Mucosa of rectum (tissue), 2 donors: ENCODE measurements at regions not wholly inside any gene's neighbourhood (a gene's known extent, or its start where the extent isn't known, plus 50 kb on each side); places are given as distances from the start of the nearest gene placed in this dataset.

Experiments used
- H3K27ac ChIP-seq, 2 donors: one replicate each; pipeline ENCODE4 v1.7.0; 2013; ENCODE audit warnings: inconsistent platforms in 2 of 2, low read depth in 2 of 2, low read length in 2 of 2
- H3K27me3 ChIP-seq, 2 donors: one replicate each; pipeline ENCODE4 v1.7.0; 2013; ENCODE audit warnings: low read length in 2 of 2; ENCODE audit not compliant: control insufficient read depth in 2 of 2, insufficient read depth in 2 of 2
- H3K36me3 ChIP-seq, 2 donors: one replicate each; pipeline ENCODE4 v1.7.0; 2013; ENCODE audit warnings: low read length in 2 of 2; ENCODE audit not compliant: control insufficient read depth in 2 of 2, insufficient read depth in 2 of 2
- H3K4me1 ChIP-seq, 2 donors: one replicate each; pipeline ENCODE4 v1.7.0; 2013; ENCODE audit warnings: low read length in 2 of 2, mild to moderate bottlenecking in 1 of 2; ENCODE audit not compliant: control insufficient read depth in 2 of 2, insufficient read depth in 2 of 2
- H3K4me3 ChIP-seq, 2 donors: one replicate each; pipeline ENCODE4 v1.7.0; 2013; ENCODE audit warnings: low read length in 2 of 2
- H3K9ac ChIP-seq, 2 donors: one replicate each; pipeline ENCODE4 v1.7.0; 2013; ENCODE audit warnings: low read length in 2 of 2, low read depth in 1 of 2, mild to moderate bottlenecking in 1 of 2
- H3K9me3 ChIP-seq, 2 donors: one replicate each; pipeline ENCODE4 v1.7.0; 2013; ENCODE audit warnings: low read length in 2 of 2; ENCODE audit not compliant: control insufficient read depth in 2 of 2
- donor health status: healthy.
- donor health status: Normal muscosa, but diverticular disease.

DNA sequence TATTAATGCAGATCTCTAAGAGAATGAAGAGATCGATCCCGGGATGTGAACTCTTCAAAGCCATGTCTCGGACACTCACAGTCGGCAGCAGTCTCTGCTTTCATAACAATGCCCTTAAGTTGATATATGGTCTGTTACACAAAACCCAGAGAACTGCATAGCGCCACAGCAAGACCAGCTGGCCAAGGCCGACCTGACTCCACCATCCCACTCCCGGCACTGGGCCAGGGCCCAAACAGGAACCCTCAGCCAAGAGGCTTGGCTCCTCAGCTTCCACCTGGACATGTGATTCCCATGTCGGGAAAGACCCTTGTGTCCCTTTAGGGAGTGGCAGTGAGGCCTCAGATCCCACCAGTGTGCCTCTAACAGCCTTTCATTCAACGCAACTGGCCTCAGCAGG is 106.6 kb upstream of the RNF32 start:
- no peak overlapping the region for H3K4me3 ChIP-seq
- no peaks in the 10 kb centered on the region for H3K27me3 ChIP-seq
- no peak overlapping the region for H3K27ac ChIP-seq
- no peaks in the 10 kb centered on the region for H3K4me1 ChIP-seq
- no peaks in the 10 kb centered on the region for H3K9me3 ChIP-seq
- no peaks in the 10 kb centered on the region for H3K36me3 ChIP-seq
- H3K9ac ChIP-seq, result no peak overlapping the region

GRCh38 chr7:156533420-156533819 is 107.2 kb upstream of the RNF32 start:
- Histone ChIP-seq H3K27ac (no peak overlapping the region), H3K36me3 (no peaks in the 10 kb centered on the region), H3K4me1 (no peaks in the 10 kb centered on the region), H3K9me3 (no peaks in the 10 kb centered on the region), H3K27me3 (no peaks in the 10 kb centered on the region), H3K9ac (no peak overlapping the region), H3K4me3 (no peak overlapping the region)

GRCh38 chr7:156532016-156532602 is 108.5 kb upstream of the RNF32 start:
- Histone ChIP-seq H3K27ac (no peak overlapping the region), H3K4me1 (peaks cover 0 to 8% of the 10 kb centered on the region in 2 donors), H3K4me3 (no peak overlapping the region), H3K27me3 (no peaks in the 10 kb centered on the region), H3K36me3 (no peaks in the 10 kb centered on the region), H3K9me3 (no peaks in the 10 kb centered on the region), H3K9ac (no peak overlapping the region)

DNA sequence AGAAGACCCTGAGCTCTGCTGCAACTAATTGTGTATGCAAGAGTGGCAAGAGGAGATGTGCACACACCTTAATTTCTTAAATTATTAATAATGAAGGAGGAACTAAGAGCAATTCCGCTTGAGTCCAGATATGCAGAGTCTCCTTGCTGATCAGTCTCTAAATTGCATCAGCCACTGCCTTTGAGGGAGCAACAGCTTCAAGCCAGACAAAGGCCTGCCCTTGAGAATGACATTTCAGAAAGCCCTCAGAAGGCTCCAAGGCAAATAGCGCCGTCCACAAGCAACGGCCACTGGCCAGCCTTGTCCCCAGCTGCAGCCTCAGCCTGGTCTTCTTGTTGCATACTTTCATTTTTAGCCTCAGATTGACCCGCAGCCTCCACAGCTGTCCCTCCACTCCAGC is 110.6 kb upstream of the RNF32 start:
- Histone ChIP-seq H3K9me3 (no peaks in the 10 kb centered on the region), H3K4me1 (peaks cover 0 to 8% of the 10 kb centered on the region in 2 donors), H3K9ac (no peak overlapping the region), H3K27ac (no peak overlapping the region), H3K27me3 (no peaks in the 10 kb centered on the region), H3K4me3 (no peak overlapping the region), H3K36me3 (no peaks in the 10 kb centered on the region)

- Histone ChIP-seq H3K4me1 (peaks cover 0 to 8% of the 10 kb centered on the region in 2 donors), H3K36me3 (no peaks in the 10 kb centered on the region), H3K27me3 (no peaks in the 10 kb centered on the region), H3K27ac (peak overlapping the region; percentile 9 to 12), H3K9me3 (no peaks in the 10 kb centered on the region), H3K4me3 (no peak overlapping the region), H3K9ac (no peak overlapping the region)
Observed at GRCh38 chr7:156527458-156527890, 113.1 kb upstream of the RNF32 start.

DNA sequence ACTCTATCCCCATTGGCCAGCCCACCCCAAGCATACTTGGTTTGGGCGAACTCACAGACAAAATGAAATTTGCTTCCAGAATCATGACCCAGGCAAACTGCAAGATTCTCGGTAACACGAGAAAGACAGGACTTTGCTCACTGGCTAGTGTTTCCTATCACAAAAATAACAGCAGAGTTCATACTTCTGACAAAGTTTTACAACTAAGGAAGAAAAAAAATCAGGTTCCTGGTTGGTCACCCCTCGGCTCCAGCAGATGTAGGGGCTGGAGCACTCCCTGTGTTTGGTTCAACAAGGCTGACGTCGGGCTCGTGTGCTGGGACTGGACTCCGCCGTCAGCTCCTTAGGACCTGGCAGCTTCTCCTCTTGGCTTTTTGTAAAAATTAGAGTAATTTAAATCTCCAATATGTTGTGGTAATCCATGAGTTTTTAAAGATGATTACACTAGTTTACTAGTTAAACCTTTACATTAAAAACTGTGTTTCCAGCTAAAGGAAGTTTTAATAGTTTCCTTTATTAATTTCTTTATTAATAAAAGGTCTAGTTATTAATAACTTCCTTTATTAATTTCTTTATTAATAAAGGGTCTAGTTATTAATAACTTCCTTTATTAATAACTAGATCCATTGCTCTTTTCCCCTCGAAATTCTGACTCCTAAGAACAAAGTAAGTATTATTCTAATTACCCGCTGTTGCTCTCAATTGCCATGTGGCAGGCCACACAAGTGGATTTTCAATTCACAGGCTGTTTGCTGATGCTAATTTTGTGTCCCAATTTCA is 115.6 kb upstream of the RNF32 start:
- peaks cover 0 to 8% of the 10 kb centered on the region in 2 donors for H3K4me1 ChIP-seq
- no peaks in the 10 kb centered on the region for H3K36me3 ChIP-seq
- H3K9ac ChIP-seq, result no peak overlapping the region
- H3K4me3 ChIP-seq, result no peak overlapping the region
- no peaks in the 10 kb centered on the region for H3K9me3 ChIP-seq
- no peaks in the 10 kb centered on the region for H3K27me3 ChIP-seq
- no peak overlapping the region for H3K27ac ChIP-seq

GRCh38 chr7:156523447-156524048 is 117.0 kb upstream of the RNF32 start:
- Histone ChIP-seq H3K36me3 (no peaks in the 10 kb centered on the region), H3K9ac (no peak overlapping the region), H3K4me1 (peaks cover 0 to 8% of the 10 kb centered on the region in 2 donors), H3K4me3 (no peak overlapping the region), H3K27me3 (no peaks in the 10 kb centered on the region), H3K9me3 (no peaks in the 10 kb centered on the region), H3K27ac (no peak overlapping the region)

DNA sequence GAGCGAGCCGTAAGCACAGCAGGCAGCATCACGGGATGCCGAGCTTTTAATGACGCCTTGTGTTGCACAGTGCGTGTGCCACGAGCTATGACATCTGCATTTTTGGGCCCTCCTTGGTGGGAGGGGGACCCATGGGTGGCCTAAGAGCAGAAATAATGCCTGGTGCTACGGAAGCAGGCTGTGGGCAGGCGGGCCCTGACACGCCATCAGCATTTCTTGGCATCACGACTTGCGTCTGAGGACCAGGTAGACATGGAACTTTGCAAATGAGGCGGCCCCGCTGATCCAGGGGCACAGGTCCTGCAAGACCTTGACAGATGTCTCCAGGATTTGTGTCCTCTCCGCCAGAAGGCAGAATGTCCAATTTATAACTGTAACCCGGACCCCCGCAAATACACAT is 117.8 kb upstream of the RNF32 start:
- no peaks in the 10 kb centered on the region for H3K9me3 ChIP-seq
- peaks cover 0 to 3% of the 10 kb centered on the region in 2 donors for H3K4me1 ChIP-seq
- no peak overlapping the region for H3K27ac ChIP-seq
- H3K9ac ChIP-seq, result no peak overlapping the region
- no peak overlapping the region for H3K4me3 ChIP-seq
- no peaks in the 10 kb centered on the region for H3K27me3 ChIP-seq
- no peaks in the 10 kb centered on the region for H3K36me3 ChIP-seq

GRCh38 chr7:156519070-156519469 is 121.5 kb upstream of the RNF32 start:
- Histone ChIP-seq H3K4me3 (no peak overlapping the region), H3K27me3 (no peaks in the 10 kb centered on the region), H3K27ac (no peak overlapping the region), H3K4me1 (peaks cover 0 to 6% of the 10 kb centered on the region in 2 donors), H3K9me3 (no peaks in the 10 kb centered on the region), H3K9ac (no peak overlapping the region), H3K36me3 (no peaks in the 10 kb centered on the region)

DNA sequence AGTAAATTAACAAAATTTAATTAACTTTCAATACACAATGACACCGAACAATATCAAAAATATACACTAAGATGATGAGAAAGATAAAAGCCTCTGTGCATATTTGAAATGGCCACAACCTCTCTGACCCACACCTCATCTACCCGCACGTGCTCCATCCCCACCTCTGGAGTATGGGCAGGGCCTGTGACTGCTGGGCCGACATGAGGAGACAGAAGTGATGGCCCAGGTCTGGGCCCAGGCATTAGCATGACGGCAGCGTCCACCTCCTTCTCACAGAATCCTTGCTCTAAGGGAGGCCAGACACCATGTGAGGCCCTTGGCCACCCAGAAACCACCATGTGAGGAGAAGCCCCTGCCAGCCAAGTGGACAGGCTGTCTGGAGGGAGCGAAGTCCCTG is 122.1 kb upstream of the RNF32 start:
- Histone ChIP-seq H3K4me3 (no peak overlapping the region), H3K9ac (no peak overlapping the region), H3K27ac (no peak overlapping the region), H3K36me3 (no peaks in the 10 kb centered on the region), H3K27me3 (no peaks in the 10 kb centered on the region), H3K4me1 (peaks cover 0 to 6% of the 10 kb centered on the region in 2 donors), H3K9me3 (no peaks in the 10 kb centered on the region)
